HG03565 (cell line): ENCODE measurements at regions not wholly inside any gene's neighbourhood (a gene's known extent, or its start where the extent isn't known, plus 50 kb on each side); places are given as distances from the start of the nearest gene placed in this dataset.

ENCODE experiments used
- ATAC-seq: cut with Tn5 transposase; IDR thresholded peaks from one replicate; pipeline ENCODE4 v1.9.1; 2021; ENCODE audit warnings: mild to moderate bottlenecking, moderate library complexity; ENCODE audit not compliant: unreplicated experiment

DNA sequence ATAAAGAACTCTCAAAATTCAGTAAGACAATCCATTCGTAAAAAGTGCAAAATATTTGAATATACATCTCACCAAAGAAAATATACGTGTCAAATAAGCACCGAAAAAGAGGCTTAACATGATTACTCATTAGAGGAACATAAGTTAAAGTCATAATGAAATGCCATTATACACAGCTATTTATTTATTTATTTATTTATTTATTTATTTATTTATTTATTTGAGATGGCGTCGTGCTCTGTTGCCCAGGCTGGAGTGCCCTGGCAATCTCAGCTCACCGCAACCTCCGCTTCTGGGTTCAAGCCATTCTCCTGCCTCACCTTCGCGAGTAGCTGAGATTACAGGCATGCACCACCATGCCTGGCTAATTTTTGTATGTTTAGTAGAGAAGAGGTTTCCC lies 203.6 kb upstream of the UBASH3B start:
- no peak for ATAC-seq

GRCh38 chr11:122441666-122442035 lies 213.9 kb upstream of the UBASH3B start:
- no peak for ATAC-seq

DNA sequence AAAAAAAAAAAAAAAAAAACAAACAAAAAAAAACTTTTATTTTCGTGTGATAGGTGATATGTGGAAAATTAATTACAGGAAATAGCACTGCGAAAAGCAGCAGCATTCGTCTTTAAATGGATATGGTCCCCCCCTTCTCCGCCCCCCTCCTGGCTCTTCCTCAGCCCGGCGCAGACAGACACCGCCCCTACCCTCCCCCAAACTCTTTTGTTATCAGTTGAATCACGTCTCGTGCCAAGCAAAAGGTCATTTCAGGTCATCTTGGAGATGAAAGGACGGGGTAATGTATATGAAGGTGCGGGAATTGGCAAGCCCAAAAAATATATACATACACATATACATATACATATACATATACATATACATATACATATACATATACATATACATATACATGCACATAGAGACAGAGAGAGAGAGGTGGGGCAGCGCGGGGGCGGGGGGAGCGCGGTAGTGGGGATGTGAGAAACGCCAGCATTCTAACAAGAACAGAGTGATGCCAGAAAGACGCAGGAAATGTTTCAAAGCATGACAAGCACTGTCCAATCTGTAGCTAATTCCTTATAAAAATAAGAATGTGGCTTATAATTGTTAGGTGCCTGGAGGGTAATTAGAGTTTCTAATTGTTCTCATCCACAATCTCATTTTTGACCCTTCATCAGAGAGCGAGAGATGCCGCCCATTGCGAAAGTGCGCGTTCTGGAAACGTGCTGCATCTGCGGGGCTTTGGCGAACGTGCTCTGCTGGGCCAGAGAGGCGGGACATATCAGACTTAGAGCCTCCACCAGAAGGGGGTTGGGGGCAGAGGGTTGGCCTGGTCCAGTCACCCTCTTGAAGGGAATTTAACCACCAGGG lies 214.5 kb upstream of the UBASH3B start:
- no peak for ATAC-seq

GRCh38 chr11:122439866-122440810 lies 215.4 kb upstream of the UBASH3B start:
- ATAC-seq: no peak

DNA sequence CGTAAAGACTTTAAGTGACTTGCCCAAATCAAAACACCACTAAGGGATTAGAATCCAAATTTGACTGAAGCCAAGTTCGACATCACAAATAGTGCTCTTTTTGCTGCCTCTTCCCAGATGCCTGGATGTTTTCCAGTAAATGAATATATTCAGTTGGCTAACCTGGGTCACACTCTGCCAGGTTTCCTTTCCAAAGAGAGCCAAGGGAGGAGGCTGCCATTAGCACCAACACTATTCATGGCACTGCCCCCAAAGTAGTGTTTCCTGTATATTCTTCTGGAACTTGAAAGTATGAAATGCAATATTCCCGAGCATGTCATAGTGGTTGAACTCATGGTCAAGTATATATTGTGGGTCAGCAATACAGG lies 219.3 kb upstream of the UBASH3B start:
- no peak for ATAC-seq

GRCh38 chr11:122435540-122436187 lies 219.9 kb upstream of the UBASH3B start:
- no peak for ATAC-seq

DNA sequence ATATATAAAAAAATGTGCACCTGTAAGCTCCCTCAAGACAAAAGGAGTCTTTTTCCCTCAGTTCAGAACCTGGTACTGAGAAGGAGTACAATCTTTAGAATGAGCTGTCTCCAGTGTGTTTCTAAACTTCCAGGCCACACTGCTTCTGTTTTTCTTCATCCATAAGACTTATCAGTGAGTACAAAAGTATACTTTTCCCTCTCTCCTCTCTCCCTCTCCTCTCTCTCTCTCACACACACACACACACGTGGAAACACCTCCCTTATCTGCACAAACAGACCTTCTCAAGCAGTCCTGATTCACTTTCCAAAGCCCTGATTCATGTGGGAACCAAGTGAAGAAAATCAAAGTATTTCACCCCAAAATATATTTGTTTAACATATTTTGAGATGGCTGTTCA lies 220.7 kb upstream of the UBASH3B start:
- no peak for ATAC-seq

DNA sequence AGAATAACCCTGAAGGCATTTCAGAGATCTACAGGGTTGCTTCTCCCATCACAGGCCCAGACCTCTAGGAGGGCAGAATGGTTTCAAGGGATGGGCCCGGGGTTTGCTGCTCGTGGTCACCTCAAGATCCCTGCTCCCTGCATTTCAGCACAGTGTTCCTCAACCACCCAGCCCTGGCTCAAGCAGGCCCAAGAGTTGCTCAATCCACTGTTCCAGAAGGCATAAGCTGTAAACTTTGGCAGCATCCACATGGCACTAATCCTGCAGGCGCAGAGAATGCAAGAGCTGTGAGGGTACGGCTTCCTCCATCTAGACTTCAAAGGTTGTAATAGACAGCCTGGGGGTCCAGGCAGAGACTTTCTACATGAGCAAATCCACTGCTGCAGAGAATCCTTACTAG lies 225.0 kb upstream of the UBASH3B start:
- ATAC-seq: no peak

GRCh38 chr11:122426073-122426472 lies 229.4 kb upstream of the UBASH3B start:
- ATAC-seq: no peak

GRCh38 chr11:122424636-122425035 lies 230.9 kb upstream of the UBASH3B start:
- no peak for ATAC-seq

DNA sequence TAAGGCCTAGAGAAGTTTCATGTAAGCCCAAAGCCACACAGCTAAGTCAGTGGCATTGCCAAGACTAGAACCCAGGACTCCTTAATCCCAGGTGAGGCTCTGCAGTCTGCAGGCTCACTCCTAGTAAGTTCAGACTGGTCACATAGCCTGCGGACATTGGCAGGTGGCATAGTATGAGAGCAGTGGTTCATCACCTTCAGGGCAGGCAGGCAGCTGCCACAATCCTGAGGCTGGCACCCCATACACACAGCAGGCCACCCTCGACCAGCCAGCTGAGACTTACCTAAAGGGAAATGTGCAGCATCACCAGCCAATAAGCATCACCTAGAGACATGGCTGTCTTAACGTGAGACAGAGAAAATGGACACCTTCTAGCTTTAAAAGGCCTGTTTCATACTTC lies 231.6 kb upstream of the UBASH3B start:
- no peak for ATAC-seq

- ATAC-seq: no peak
Measured at GRCh38 chr11:122423273-122423672, 232.2 kb upstream of the UBASH3B start.

DNA sequence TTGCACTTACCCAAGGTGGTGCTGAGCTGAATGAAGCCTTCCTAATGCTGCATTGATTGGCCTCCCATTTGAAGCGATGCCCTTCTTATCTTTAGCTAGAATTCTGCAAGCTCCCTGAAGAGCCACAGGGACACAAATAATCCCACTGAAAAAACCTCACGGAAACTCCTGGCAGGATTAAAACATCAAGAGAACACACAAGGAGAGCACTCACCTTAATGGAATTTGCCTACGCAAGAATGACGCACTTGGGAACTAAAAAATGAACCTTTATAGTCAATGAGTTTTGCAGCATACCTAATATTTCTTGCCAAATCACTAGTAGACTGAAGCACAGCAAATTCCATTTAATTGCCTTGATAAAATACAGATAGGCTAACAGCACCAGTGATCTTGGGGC lies 232.8 kb upstream of the UBASH3B start:
- ATAC-seq: no peak

DNA sequence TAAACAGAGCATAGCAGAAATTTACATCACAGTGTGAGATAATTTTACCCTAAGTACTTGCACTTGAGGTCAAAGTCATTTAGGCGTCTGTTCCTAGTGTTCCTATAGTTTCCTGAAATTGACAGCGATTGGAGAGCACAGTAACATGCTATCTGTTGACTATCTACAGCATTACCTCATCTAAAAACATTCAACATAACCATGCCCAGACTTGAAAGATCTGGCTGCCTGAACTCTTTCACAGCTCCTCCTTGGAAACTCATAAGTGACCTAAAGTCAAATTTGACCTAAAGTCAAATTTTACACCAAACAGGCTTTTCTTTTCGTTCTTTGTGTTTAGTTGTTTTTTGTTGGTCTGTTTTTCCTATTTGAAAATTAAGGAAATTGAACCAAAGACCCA lies 233.8 kb upstream of the UBASH3B start:
- ATAC-seq: no peak

DNA sequence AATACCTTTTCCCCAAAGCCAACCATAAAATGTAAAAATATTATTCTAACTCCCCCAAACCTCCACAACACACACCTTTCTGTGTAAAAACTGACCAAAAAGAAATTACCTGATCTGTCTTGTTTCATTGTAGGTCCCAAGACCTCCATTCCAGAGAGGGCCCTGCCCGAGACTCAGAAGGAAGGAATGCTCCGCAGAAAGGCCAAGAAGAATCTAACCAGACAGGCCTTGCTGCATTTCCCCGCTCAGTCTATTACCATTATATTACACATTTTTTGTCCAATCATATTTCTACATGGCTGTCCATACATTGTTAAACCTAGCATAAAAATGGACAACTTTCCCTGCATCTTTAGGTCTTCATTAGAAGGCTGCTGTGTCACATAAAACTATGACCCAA lies 237.5 kb upstream of the UBASH3B start:
- ATAC-seq: no peak

GRCh38 chr11:122414406-122415018 lies 241.0 kb upstream of the UBASH3B start:
- no peak for ATAC-seq

DNA sequence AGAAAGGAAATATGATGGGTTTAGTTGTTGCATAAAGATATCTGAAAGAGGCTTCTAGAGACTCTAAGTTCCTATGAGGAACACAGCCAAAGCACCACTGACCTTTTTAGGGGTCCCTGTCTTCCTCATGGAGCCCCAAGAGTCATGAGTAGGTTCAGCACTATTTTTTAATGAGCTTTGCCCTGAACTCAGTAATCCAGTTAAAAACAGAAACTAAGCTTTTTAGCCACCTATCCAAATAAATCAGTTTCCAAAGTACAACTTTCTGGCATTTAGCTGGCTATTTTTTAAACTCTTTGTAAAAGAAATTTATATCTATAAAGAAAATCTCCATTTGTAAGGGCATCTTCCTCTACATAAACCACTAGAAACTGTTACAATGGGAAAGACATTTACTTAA lies 241.8 kb upstream of the UBASH3B start:
- ATAC-seq: no peak

- ATAC-seq: no peak
Measured at GRCh38 chr11:122412581-122412980, 242.9 kb upstream of the UBASH3B start.

GRCh38 chr11:122406466-122406865 lies 249.1 kb upstream of the UBASH3B start:
- no peak for ATAC-seq

DNA sequence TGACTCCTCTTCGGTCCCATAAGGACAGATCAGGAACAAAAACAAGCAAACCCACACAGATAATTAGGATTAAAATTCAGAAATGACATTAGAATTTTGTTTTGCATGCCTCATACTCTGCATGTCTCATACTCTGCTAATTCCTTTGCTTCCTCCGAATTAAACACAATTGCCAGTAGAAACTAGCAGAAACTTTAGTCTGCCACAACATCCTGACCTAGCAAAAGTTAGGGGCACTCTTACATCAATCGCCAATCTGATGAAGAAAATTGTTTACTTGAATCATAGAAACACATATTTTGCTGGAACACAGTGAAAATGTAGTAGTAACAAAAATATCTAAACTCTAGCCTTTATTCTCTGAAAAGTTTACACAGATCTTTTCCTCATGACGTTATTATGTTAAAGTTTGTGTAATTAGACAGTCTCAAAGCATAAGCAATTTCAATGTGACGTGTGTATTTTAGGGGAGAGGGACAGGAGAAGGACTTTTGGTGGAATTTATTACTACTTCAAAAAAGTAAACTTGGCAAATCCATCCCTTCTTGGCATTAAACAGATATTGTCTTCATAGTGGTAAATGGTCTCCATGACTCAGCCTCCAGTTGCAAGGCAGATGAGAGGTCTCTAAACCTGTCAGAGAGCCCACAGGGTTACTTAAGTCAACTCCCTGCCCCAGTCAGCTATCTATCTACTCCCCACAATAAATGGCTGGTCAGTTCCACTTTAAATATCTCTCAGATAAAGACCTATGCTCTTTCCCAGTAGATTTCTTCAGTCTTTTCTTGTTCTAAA lies 249.8 kb upstream of the UBASH3B start:
- no peak for ATAC-seq
